GM12878 (cell line): ENCODE measurements at regions not wholly inside any gene's neighbourhood (a gene's known extent, or its start where the extent isn't known, plus 50 kb on each side); places are given as distances from the start of the nearest gene placed in this dataset.

Experiments
- ATAC-seq: fragments of 200-7000 bp; cut with Tn5 transposase; 3 replicates; pipeline ENCODE4 v1.9.1; 2020; ENCODE audit warnings: mild to moderate bottlenecking, moderate library complexity
- BruUV-seq: library from RNA; stranded (reverse); fragments of 400-500 nt; replicated peaks from 2 replicates; lab custom pipeline; 2021; lab: Mats Ljungman, UMichigan
- CTCF ChIA-PET: fragments of 300-600 bp; sonication (Branson Sonifier 250); formaldehyde crosslinking; extraction: SDS; loops from one replicate; lab custom pipeline; 2021; ENCODE audit warnings: inconsistent platforms; lab: Yijun Ruan, JAX
- POLR2A ChIA-PET: fragments of 350-600 bp; formaldehyde crosslinking; extraction: SDS; loops from one replicate; lab custom pipeline; 2021; ENCODE audit warnings: inconsistent platforms; lab: Charles Lee
- RAD21 ChIA-PET: fragments of 300-600 bp; sonication (Branson Sonifier 250); formaldehyde crosslinking; loops from one replicate; lab custom pipeline; 2023; ENCODE audit warnings: antibody characterized with exemption; ENCODE audit not compliant: unreplicated experiment; lab: Charles Lee
- SMC1A ChIA-PET: fragments of 300-600 bp; sonication (Branson Sonifier 250); formaldehyde crosslinking; loops from one replicate; lab custom pipeline; 2023; ENCODE audit not compliant: unreplicated experiment, uncharacterized antibody; lab: Charles Lee
- DNase-seq: peaks from one replicate; pipeline ENCODE4 v3.0.0-alpha.2; 2011; ENCODE audit warnings: low read depth, low spot score
- FAIRE-seq: peaks from 3 replicates; lab custom pipeline; 2011; peaks lifted over from hg19 to GRCh38; lab: Jason Lieb, UNC
- H2AFZ ChIP-seq: 2 replicates; pipeline ENCODE4 v1.6.0; 2011; ENCODE audit warnings: low read depth, low read length, control low read depth; ENCODE audit not compliant: control insufficient read depth
- H3K27ac ChIP-seq: 2 replicates; pipeline ENCODE4 v1.5.1; 2011; ENCODE audit warnings: control low read depth; ENCODE audit not compliant: control insufficient read depth, insufficient read depth
- H3K27me3 ChIP-seq, 2 experiments: replicated peaks in 1 of 2; 2 replicates each; pipeline versions ENCODE4 v1.6.0 to v1.6.1; 2011; ENCODE audit warnings: low read length in 1 of 2; ENCODE audit not compliant: control insufficient read depth in 2 of 2, insufficient read depth in 2 of 2
- H3K36me3 ChIP-seq, 2 experiments: 2 replicates each; pipeline ENCODE4 v1.5.1; 2011; ENCODE audit warnings: low read length in 1 of 2; ENCODE audit not compliant: control insufficient read depth in 2 of 2, insufficient read depth in 2 of 2
- H3K4me1 ChIP-seq: 2 replicates; pipeline ENCODE4 v1.6.1; 2011; ENCODE audit warnings: mild to moderate bottlenecking, low read length, moderate library complexity, mixed read lengths; ENCODE audit not compliant: control insufficient read depth, insufficient read depth
- H3K4me2 ChIP-seq: 2 replicates; pipeline ENCODE4 v1.6.0; 2011; ENCODE audit warnings: control low read depth; ENCODE audit not compliant: control insufficient read depth, insufficient read depth
- H3K4me3 ChIP-seq: fragments of 200-600 bp; sonication (generic); 2 replicates; pipeline ENCODE4 v1.5.1; 2016
- H3K79me2 ChIP-seq: 2 replicates; pipeline ENCODE4 v1.6.0; 2011; ENCODE audit warnings: low read length; ENCODE audit not compliant: control insufficient read depth, insufficient read depth
- H3K9ac ChIP-seq: 2 replicates; pipeline ENCODE4 v1.8.0; 2011; ENCODE audit warnings: low read length, control low read depth, mixed read lengths; ENCODE audit not compliant: control insufficient read depth, insufficient read depth
- H3K9me3 ChIP-seq: replicated peaks from 3 replicates; pipeline ENCODE4 v1.5.1; 2011; ENCODE audit warnings: mild to moderate bottlenecking, low read length; ENCODE audit not compliant: control insufficient read depth, insufficient read depth
- H4K20me1 ChIP-seq: 2 replicates; pipeline ENCODE4 v1.6.0; 2011; ENCODE audit not compliant: control insufficient read depth, insufficient read depth
- CHD1 ChIP-seq: IDR thresholded peaks from 2 replicates; pipeline ENCODE4 v1.6.1; 2012; ENCODE audit warnings: low read depth, low read length, improper control_type of control experiment
- DPF2 ChIP-seq: fragments of 450-650 bp; IDR thresholded peaks from 2 replicates; pipeline ENCODE4 v1.6.1; 2017; ENCODE audit warnings: mild to moderate bottlenecking
- ELK1 ChIP-seq: IDR thresholded peaks from 2 replicates; pipeline ENCODE4 v1.6.1; 2012; ENCODE audit warnings: low read depth, low read length, improper control_type of control experiment
- EP300 ChIP-seq, 2 experiments: fragments of 150-350 bp in 1 of 2; IDR thresholded peaks; 2 replicates each; pipeline ENCODE4 v1.6.1; 2011 to 2012; ENCODE audit warnings: low read depth in 2 of 2, low read length in 2 of 2, borderline replicate concordance in 1 of 2, improper control_type of control experiment in 1 of 2, inconsistent platforms in 1 of 2; ENCODE audit not compliant: control insufficient read depth in 1 of 2
- IKZF2 ChIP-seq, 2 experiments: fragments of 450-650 bp; IDR thresholded peaks; 2 replicates each; pipeline ENCODE4 v1.6.1; 2017; ENCODE audit warnings: mild to moderate bottlenecking in 2 of 2, moderate library complexity in 2 of 2
- IRF5 ChIP-seq: fragments of 450-650 bp; IDR thresholded peaks from 2 replicates; pipeline ENCODE4 v1.6.1; 2017; ENCODE audit warnings: borderline replicate concordance
- NR2F1 ChIP-seq: fragments of 450-650 bp; conservative IDR thresholded peaks from 2 replicates; pipeline ENCODE4 v1.6.1; 2017; ENCODE audit warnings: mild to moderate bottlenecking
- RCOR1 ChIP-seq: conservative IDR thresholded peaks from 2 replicates; pipeline ENCODE4 v1.6.1; 2012; ENCODE audit warnings: low read depth, low read length, improper control_type of control experiment
- REST ChIP-seq: IDR thresholded peaks from 2 replicates; pipeline ENCODE4 v1.6.1; 2012; ENCODE audit warnings: mild to moderate bottlenecking, low read depth, low read length
- SMC3 ChIP-seq: IDR thresholded peaks from 2 replicates; pipeline ENCODE4 v1.6.1; 2011; ENCODE audit warnings: low read length, improper control_type of control experiment, borderline replicate concordance
- SRF ChIP-seq, 2 experiments: IDR thresholded peaks; 2 replicates each; pipeline ENCODE4 v1.6.1; 2011; ENCODE audit warnings: low read depth in 2 of 2, low read length in 2 of 2, mild to moderate bottlenecking in 1 of 2, moderate library complexity in 1 of 2
- TCF12 ChIP-seq: IDR thresholded peaks from 2 replicates; pipeline ENCODE4 v1.6.1; 2011; ENCODE audit warnings: low read depth, mild to moderate bottlenecking, low read length
- USF2 ChIP-seq: IDR thresholded peaks from 2 replicates; pipeline ENCODE4 v1.6.1; 2011; ENCODE audit warnings: low read depth, low read length, improper control_type of control experiment, borderline replicate concordance
- ZSCAN29 ChIP-seq: fragments of 450-650 bp; IDR thresholded peaks from 2 replicates; pipeline ENCODE4 v1.6.1; 2017; ENCODE audit warnings: mild to moderate bottlenecking, moderate library complexity
- WGBS: methylation state at CpG from one replicate; pipeline ENCODE4 v1.1.6; 2016; ENCODE audit warnings: low lambda C conversion rate; ENCODE audit not compliant: insufficient replicate concordance, insufficient coverage; ENCODE audit errors: missing lambda C conversion rate; 5-methylcytosine and 5-hydroxymethylcytosine counted together
- in situ Hi-C: fragments of 300-500 bp; cut with MboI; formaldehyde crosslinking; loops from 9 replicates; pipeline ENCODE4 v1.14.3; 2018; ENCODE audit warnings: mixed read lengths
- intact Hi-C: fragments of 100-400 bp; cut with micrococcal nuclease; formaldehyde crosslinking; loops from one replicate; pipeline ENCODE4 v1.14.2; 2022; ENCODE audit not compliant: unreplicated experiment

GRCh38 chr14:98182393-98183055 lies 1089.5 kb downstream of the BCL11B start (continued):
- TF ChIP-seq ELK1 = no peak
- no peak for TF ChIP-seq IRF5
- TF ChIP-seq EP300 (IDR thresholded peaks at IDR 0.05; ENCODE audit: borderline replicate concordance in 1 of 2, control insufficient read depth in 1 of 2, low read depth in 2 of 2, low read length in 2 of 2) = no peak
- no peak for TF ChIP-seq CHD1
- TF ChIP-seq TCF12 = no peak
- no peak for TF ChIP-seq IKZF2 (IDR thresholded peaks at IDR 0.05)
- no peak for TF ChIP-seq ZSCAN29

GRCh38 chr14:98183556-98183955 lies 1088.4 kb downstream of the BCL11B start:
- ChIA-PET CTCF (interaction anchor here (3.9 kb wide), 1 partner anchor 11 kb away, joined by 15 read pairs; no protein-coding TSS in a partner anchor), SMC1A (interaction anchor here (1.0 to 25.6 kb wide), 10 partner anchors 8 to 1082 kb away, joined by 3 to 461 read pairs (median 17); no protein-coding TSS in a partner anchor), RAD21 (interaction anchor here (3.1 to 14.0 kb wide), 3 partner anchors 10 to 42 kb away, joined by 14 to 309 read pairs (median 94); no protein-coding TSS in a partner anchor), POLR2A (interaction anchor here (1.2 to 2.5 kb wide), 4 partner anchors 14 to 142 kb away, joined by 3 to 14 read pairs (median 5); no protein-coding TSS in a partner anchor)
- intact Hi-C loops = no loop called here
- WGBS = 11% methylated on average over 4 of the region's 4 CpGs
- H3K36me3 ChIP-seq = no peaks in the 10 kb centered on the region
- DNase-seq (no peak), FAIRE-seq (no peak), ATAC-seq (peak; percentile 36)
- H3K4me3 ChIP-seq = no peak overlapping the region
- in situ Hi-C loops = no loop called here
- H3K27ac ChIP-seq = no peak overlapping the region
- no peaks in the 10 kb centered on the region for H3K27me3 ChIP-seq
- H3K9me3 ChIP-seq = no peaks in the 10 kb centered on the region; the same call in 2 of the 3 replicates
- no TSS peak for BruUV-seq
- H3K9ac ChIP-seq = no peak overlapping the region
- H3K79me2 ChIP-seq = no peaks in the 10 kb centered on the region
- H3K4me1 ChIP-seq = no peaks in the 10 kb centered on the region
- no peak overlapping the region for H3K4me2 ChIP-seq
- TF ChIP-seq SMC3 (no peak), USF2 (no peak), DPF2 (no peak), NR2F1 (no peak), SRF (IDR thresholded peaks at IDR 0.05; ENCODE audit: low read depth in 2 of 2, low read length in 2 of 2) (no peak), REST (no peak), RCOR1 (no peak)
- no peak overlapping the region for H2AFZ ChIP-seq
- no peaks in the 10 kb centered on the region for H4K20me1 ChIP-seq
